ENCODE measurements at regions not wholly inside any gene's neighbourhood (a gene's known extent, or its start where the extent isn't known, plus 50 kb on each side); places are given as distances from the start of the nearest gene placed in this dataset.

- H3K27ac ChIP-seq (ENCODE audit: low read depth): no peak overlapping the region
- H3K4me2 ChIP-seq: no peak overlapping the region
- Mint-ChIP-seq H3K36me3 (ENCODE audit: low read depth) (no peaks in the 10 kb centered on the region), H3K4me1 (peaks cover 2% of the 10 kb centered on the region; the same call in 2 of the 3 replicates), H3K9me3 (no peaks in the 10 kb centered on the region; the same call in 2 of the 3 replicates), H3K27ac (no peak overlapping the region), H3K4me3 (no peak overlapping the region), H3K27me3 (ENCODE audit: insufficient read depth, low read depth, poor library complexity) (no peaks in the 10 kb centered on the region)
- H3K9me2 ChIP-seq (ENCODE audit: insufficient read depth): peaks cover 7% of the 10 kb centered on the region; the same call in 1 of the 2 replicates
- TF ChIP-seq NANOG (IDR thresholded peaks at IDR 0.05; ENCODE audit: borderline replicate concordance): no peak
- TF ChIP-seq EZH2phosphoT487 (IDR thresholded peaks at IDR 0.05; ENCODE audit: unreplicated experiment): no peak
- no peak for TF ChIP-seq ZNF114 (CRISPR knock-in tag; IDR thresholded peaks at IDR 0.05)
- TF ChIP-seq POLR2AphosphoS5 (IDR thresholded peaks at IDR 0.05; ENCODE audit: low read depth): no peak
- TF ChIP-seq CREB1 (CRISPR knock-in tag; IDR thresholded peaks at IDR 0.05; ENCODE audit: low read depth): no peak
- no peak for TF ChIP-seq EZH2 (IDR thresholded peaks at IDR 0.05; ENCODE audit: low read depth, unreplicated experiment)
- TF ChIP-seq, protein P1, sequence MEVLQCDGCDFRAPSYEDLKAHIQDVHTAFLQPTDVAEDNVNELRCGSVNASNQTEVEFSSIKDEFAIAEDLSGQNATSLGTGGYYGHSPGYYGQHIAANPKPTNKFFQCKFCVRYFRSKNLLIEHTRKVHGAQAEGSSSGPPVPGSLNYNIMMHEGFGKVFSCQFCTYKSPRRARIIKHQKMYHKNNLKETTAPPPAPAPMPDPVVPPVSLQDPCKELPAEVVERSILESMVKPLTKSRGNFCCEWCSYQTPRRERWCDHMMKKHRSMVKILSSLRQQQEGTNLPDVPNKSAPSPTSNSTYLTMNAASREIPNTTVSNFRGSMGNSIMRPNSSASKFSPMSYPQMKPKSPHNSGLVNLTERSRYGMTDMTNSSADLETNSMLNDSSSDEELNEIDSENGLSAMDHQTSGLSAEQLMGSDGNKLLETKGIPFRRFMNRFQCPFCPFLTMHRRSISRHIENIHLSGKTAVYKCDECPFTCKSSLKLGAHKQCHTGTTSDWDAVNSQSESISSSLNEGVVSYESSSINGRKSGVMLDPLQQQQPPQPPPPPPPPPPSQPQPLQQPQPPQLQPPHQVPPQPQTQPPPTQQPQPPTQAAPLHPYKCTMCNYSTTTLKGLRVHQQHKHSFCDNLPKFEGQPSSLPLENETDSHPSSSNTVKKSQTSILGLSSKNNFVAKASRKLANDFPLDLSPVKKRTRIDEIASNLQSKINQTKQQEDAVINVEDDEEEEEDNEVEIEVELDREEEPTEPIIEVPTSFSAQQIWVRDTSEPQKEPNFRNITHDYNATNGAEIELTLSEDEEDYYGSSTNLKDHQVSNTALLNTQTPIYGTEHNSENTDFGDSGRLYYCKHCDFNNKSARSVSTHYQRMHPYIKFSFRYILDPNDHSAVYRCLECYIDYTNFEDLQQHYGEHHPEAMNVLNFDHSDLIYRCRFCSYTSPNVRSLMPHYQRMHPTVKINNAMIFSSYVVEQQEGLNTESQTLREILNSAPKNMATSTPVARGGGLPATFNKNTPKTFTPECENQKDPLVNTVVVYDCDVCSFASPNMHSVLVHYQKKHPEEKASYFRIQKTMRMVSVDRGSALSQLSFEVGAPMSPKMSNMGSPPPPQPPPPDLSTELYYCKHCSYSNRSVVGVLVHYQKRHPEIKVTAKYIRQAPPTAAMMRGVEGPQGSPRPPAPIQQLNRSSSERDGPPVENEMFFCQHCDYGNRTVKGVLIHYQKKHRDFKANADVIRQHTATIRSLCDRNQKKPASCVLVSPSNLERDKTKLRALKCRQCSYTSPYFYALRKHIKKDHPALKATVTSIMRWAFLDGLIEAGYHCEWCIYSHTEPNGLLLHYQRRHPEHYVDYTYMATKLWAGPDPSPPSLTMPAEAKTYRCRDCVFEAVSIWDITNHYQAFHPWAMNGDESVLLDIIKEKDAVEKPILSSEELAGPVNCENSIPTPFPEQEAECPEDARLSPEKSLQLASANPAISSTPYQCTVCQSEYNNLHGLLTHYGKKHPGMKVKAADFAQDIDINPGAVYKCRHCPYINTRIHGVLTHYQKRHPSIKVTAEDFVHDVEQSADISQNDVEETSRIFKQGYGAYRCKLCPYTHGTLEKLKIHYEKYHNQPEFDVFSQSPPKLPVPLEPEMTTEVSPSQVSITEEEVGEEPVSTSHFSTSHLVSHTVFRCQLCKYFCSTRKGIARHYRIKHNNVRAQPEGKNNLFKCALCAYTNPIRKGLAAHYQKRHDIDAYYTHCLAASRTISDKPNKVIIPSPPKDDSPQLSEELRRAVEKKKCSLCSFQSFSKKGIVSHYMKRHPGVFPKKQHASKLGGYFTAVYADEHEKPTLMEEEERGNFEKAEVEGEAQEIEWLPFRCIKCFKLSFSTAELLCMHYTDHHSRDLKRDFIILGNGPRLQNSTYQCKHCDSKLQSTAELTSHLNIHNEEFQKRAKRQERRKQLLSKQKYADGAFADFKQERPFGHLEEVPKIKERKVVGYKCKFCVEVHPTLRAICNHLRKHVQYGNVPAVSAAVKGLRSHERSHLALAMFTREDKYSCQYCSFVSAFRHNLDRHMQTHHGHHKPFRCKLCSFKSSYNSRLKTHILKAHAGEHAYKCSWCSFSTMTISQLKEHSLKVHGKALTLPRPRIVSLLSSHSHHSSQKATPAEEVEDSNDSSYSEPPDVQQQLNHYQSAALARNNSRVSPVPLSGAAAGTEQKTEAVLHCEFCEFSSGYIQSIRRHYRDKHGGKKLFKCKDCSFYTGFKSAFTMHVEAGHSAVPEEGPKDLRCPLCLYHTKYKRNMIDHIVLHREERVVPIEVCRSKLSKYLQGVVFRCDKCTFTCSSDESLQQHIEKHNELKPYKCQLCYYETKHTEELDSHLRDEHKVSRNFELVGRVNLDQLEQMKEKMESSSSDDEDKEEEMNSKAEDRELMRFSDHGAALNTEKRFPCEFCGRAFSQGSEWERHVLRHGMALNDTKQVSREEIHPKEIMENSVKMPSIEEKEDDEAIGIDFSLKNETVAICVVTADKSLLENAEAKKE (CRISPR knock-in tag; IDR thresholded peaks at IDR 0.05): no peak
- no peak for TF ChIP-seq STAT1 (IDR thresholded peaks at IDR 0.05; ENCODE audit: unreplicated experiment)
- no peak for TF ChIP-seq CTCF (conservative IDR thresholded peaks at IDR 0.05; ENCODE audit: low read depth in 2 of 2)
- TF ChIP-seq REST (IDR thresholded peaks at IDR 0.05; ENCODE audit: unreplicated experiment): no peak
- TF ChIP-seq JUNB (IDR thresholded peaks at IDR 0.05; ENCODE audit: unreplicated experiment): no peak
- no peak for TF ChIP-seq ZNF331 (CRISPR knock-in tag; IDR thresholded peaks at IDR 0.05; ENCODE audit: low read depth)
- ATAC-seq (no peak), DNase-seq (ENCODE audit: low spot score) (no peak)
- no peak overlapping the region; the same call in 1 of the 2 replicates for H2AFZ ChIP-seq
- H3K27me3 ChIP-seq (ENCODE audit: insufficient read depth): no peaks in the 10 kb centered on the region
- no peaks in the 10 kb centered on the region for H3K36me3 ChIP-seq (ENCODE audit: insufficient read depth)
- no peaks in the 10 kb centered on the region for H3F3A ChIP-seq (replicated peaks; ENCODE audit: low read depth)
- H3K4me1 ChIP-seq (ENCODE audit: insufficient read depth): peaks cover 2% of the 10 kb centered on the region; the same call in 1 of the 2 replicates
- no peak overlapping the region for H3K4me3 ChIP-seq
- no peaks in the 10 kb centered on the region for H3K79me2 ChIP-seq (replicated peaks; ENCODE audit: insufficient read depth)
- no peaks in the 10 kb centered on the region for H4K20me1 ChIP-seq (replicated peaks; ENCODE audit: insufficient read depth)
These were observed 265.2 kb downstream of the QDPR start for GRCh38 chr4:17246656-17247055.

Measured in GM23338 (cell line).